ENCODE measurements at regions not wholly inside any gene's neighbourhood (a gene's known extent, or its start where the extent isn't known, plus 50 kb on each side); places are given as distances from the start of the nearest gene placed in this dataset.

DNA sequence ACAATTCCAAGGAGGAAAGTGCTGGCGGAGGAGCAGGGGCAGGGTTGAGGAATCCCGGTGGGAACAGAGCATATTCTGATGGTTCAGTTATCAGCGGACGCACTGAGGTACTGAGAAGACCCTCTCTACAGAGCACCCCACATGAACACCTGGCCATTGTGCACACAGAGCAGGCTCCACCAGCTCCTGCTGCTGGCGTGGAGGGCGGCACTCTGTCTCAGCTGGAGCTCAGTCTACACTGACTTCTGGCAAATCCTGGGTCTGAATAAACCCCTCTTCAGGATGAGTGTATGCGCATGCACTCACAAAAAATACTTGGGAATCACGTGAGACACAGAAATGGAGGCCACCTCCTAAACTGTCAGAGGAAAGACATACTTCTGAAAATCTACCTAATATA lies 114.4 kb upstream of the IRS2 start:
- CTCF ChIA-PET (ENCODE audit: low intra/inter-chr PET ratio), result no interaction called here
- no peaks in the 10 kb centered on the region for H3K9me3 ChIP-seq (replicated peaks; ENCODE audit: control insufficient read depth, insufficient read depth, low read depth, low read length)

More for the DNA sequence above, 114.4 kb upstream of the IRS2 start:
- POLR2A ChIA-PET, result no interaction called here
- in situ Hi-C loops (cut with MboI), result no loop called here
- intact Hi-C loops (cut with micrococcal nuclease), result no loop called here
- WGBS (ENCODE audit: insufficient coverage, low coverage, missing lambda C conversion rate), result 3% methylated on average over 7 of the region's 8 CpGs
- Histone ChIP-seq H4K20me1 (replicated peaks; ENCODE audit: control insufficient read depth, insufficient read depth, low read length) (no peaks in the 10 kb centered on the region), H3K4me3 (no peak overlapping the region), H2AFZ (ENCODE audit: low read depth, low read length) (no peak overlapping the region), H3K36me3 (ENCODE audit: control insufficient read depth, insufficient read depth, low read length) (no peaks in the 10 kb centered on the region), H3K79me2 (ENCODE audit: control insufficient read depth, insufficient read depth, low read length) (no peaks in the 10 kb centered on the region), H3K4me1 (replicated peaks in 1 of 2; ENCODE audit: control insufficient read depth in 2 of 2, insufficient read depth in 2 of 2, low read length in 2 of 2) (no peaks in the 10 kb centered on the region), H3K4me2 (ENCODE audit: insufficient read depth, low read length) (no peak overlapping the region), H3K27me3 (ENCODE audit: control insufficient read depth in 2 of 2, insufficient read depth in 2 of 2, low read length in 2 of 2) (no peaks in the 10 kb centered on the region), H3K9me1 (ENCODE audit: control insufficient read depth, insufficient read depth, low read length) (no peaks in the 10 kb centered on the region), H3K27ac (ENCODE audit: extremely low read depth, low read depth, low read length) (no peak overlapping the region), H3K9ac (ENCODE audit: insufficient read depth in 1 of 2, low read depth in 2 of 2, low read length in 2 of 2) (no peak overlapping the region)
- TF ChIP-seq ZFPM2 (CRISPR knock-in tag; IDR thresholded peaks at IDR 0.05) (no peak), DIDO1 (tag; IDR thresholded peaks at IDR 0.05; ENCODE audit: low read depth) (no peak), POLR2G (IDR thresholded peaks at IDR 0.05; ENCODE audit: low read depth, low read length) (no peak), LCOR (CRISPR knock-in tag; IDR thresholded peaks at IDR 0.05) (no peak), HOMEZ (CRISPR knock-in tag; IDR thresholded peaks at IDR 0.05) (no peak)
- TF ChIP-seq, protein P1, sequence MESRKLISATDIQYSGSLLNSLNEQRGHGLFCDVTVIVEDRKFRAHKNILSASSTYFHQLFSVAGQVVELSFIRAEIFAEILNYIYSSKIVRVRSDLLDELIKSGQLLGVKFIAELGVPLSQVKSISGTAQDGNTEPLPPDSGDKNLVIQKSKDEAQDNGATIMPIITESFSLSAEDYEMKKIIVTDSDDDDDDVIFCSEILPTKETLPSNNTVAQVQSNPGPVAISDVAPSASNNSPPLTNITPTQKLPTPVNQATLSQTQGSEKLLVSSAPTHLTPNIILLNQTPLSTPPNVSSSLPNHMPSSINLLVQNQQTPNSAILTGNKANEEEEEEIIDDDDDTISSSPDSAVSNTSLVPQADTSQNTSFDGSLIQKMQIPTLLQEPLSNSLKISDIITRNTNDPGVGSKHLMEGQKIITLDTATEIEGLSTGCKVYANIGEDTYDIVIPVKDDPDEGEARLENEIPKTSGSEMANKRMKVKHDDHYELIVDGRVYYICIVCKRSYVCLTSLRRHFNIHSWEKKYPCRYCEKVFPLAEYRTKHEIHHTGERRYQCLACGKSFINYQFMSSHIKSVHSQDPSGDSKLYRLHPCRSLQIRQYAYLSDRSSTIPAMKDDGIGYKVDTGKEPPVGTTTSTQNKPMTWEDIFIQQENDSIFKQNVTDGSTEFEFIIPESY (CRISPR knock-in tag; IDR thresholded peaks at IDR 0.05), result no peak
- FAIRE-seq, result no peak
- DNase-seq (ENCODE audit: extremely low read depth in 1 of 4, low spot score in 3 of 4), result no peak
- BruUV-seq (replicated peaks), result no TSS peak
- no peak for ATAC-seq
